Panc1 (cell line): ENCODE measurements at regions not wholly inside any gene's neighbourhood (a gene's known extent, or its start where the extent isn't known, plus 50 kb on each side); places are given as distances from the start of the nearest gene placed in this dataset.
"Not testable (repeated sequence)": the region's sequence is repeated elsewhere in the genome, so short reads cannot be mapped to it uniquely, and the experiment has no call there.

ENCODE experiments used
- ATAC-seq: fragments of 200-7000 bp; cut with Tn5 transposase; 2 replicates; pipeline ENCODE4 v1.9.1; 2020; ENCODE audit warnings: mild to moderate bottlenecking, moderate library complexity
- BruUV-seq: library from RNA; stranded (reverse); fragments of 400-500 nt; replicated peaks from 2 replicates; lab custom pipeline; 2021; lab: Mats Ljungman, UMichigan
- CTCF ChIA-PET: fragments of 300-600 bp; sonication (Branson Sonifier 250); formaldehyde crosslinking; loops from one replicate; lab custom pipeline; 2022; ENCODE audit warnings: antibody characterized with exemption; lab: Charles Lee
- POLR2A ChIA-PET: fragments of 300-600 bp; sonication (Branson Sonifier 250); formaldehyde crosslinking; loops from one replicate; lab custom pipeline; 2022; ENCODE audit warnings: antibody characterized with exemption; lab: Charles Lee
- DNase-seq: peaks from one replicate; pipeline ENCODE4 v3.0.0-alpha.2; 2010; ENCODE audit warnings: low read depth, low spot score
- H3K27ac ChIP-seq: 2 replicates; pipeline ENCODE4 v1.5.1; 2011; ENCODE audit warnings: mild to moderate bottlenecking, low read length, inconsistent platforms
- H3K27me3 ChIP-seq: fragments of 200-500 bp; sonication (Bioruptor generic); 2 replicates; pipeline ENCODE4 v1.6.0; 2014; ENCODE audit warnings: low read length, inconsistent platforms; ENCODE audit not compliant: control insufficient read depth, insufficient read depth
- H3K36me3 ChIP-seq: fragments of 200-500 bp; sonication (Bioruptor generic); 2 replicates; pipeline ENCODE4 v1.5.1; 2014; ENCODE audit warnings: inconsistent platforms, mild to moderate bottlenecking, low read length, moderate library complexity; ENCODE audit not compliant: control insufficient read depth, insufficient read depth
- H3K4me1 ChIP-seq: 2 replicates; pipeline ENCODE4 v1.5.1; 2011; ENCODE audit warnings: inconsistent platforms, mild to moderate bottlenecking, low read length, moderate library complexity; ENCODE audit not compliant: control insufficient read depth, insufficient read depth
- H3K4me3 ChIP-seq, 2 experiments: 2 replicates each; pipeline ENCODE4 v1.5.1; 2011 to 2012; ENCODE audit warnings: low read depth in 2 of 2, low read length in 2 of 2, mild to moderate bottlenecking in 2 of 2, inconsistent platforms in 1 of 2, moderate library complexity in 1 of 2
- H3K9me3 ChIP-seq: fragments of 200-500 bp; sonication (Bioruptor generic); 2 replicates; pipeline ENCODE4 v1.5.1; 2014; ENCODE audit warnings: low read depth, mild to moderate bottlenecking, inconsistent platforms, low read length, moderate library complexity; ENCODE audit not compliant: control insufficient read depth, insufficient read depth
- POLR2AphosphoS5 ChIP-seq: IDR thresholded peaks from 2 replicates; pipeline ENCODE4 v1.6.1; 2012; ENCODE audit warnings: mild to moderate bottlenecking, low read depth, low read length, moderate library complexity
- REST ChIP-seq, 2 experiments: IDR thresholded peaks; 2 replicates each; pipeline ENCODE4 v1.6.1; 2011 to 2012; ENCODE audit warnings: low read depth in 2 of 2, control low read depth in 1 of 2, low read length in 1 of 2, mild to moderate bottlenecking in 1 of 2, moderate library complexity in 1 of 2; ENCODE audit not compliant: insufficient read depth in 1 of 2
- SIN3A ChIP-seq: IDR thresholded peaks from 2 replicates; pipeline ENCODE4 v1.6.1; 2012; ENCODE audit warnings: low read depth, mild to moderate bottlenecking, low read length, moderate library complexity, borderline replicate concordance; ENCODE audit not compliant: insufficient read depth
- TCF7L2 ChIP-seq: IDR thresholded peaks from 2 replicates; pipeline ENCODE4 v1.6.1; 2011; ENCODE audit warnings: mild to moderate bottlenecking, low read depth, low read length, inconsistent platforms
- in situ Hi-C: cut with HindIII; loops from 2 replicates; pipeline ENCODE4 v1.10.0; 2016; ENCODE audit warnings: low sequenced_read_pairs, low pct_unique_long_range_greater_than_20kb
- intact Hi-C: fragments of 100-400 bp; cut with micrococcal nuclease; formaldehyde crosslinking; loops from one replicate; pipeline ENCODE4 v1.10.0; 2022; ENCODE audit not compliant: unreplicated experiment
- TF ChIP-seq, protein P1 (sequence below): fragments of 450-650 bp; IDR thresholded peaks from 2 replicates; pipeline ENCODE4 v1.5.1; 2017; ENCODE audit warnings: mild to moderate bottlenecking

DNA sequence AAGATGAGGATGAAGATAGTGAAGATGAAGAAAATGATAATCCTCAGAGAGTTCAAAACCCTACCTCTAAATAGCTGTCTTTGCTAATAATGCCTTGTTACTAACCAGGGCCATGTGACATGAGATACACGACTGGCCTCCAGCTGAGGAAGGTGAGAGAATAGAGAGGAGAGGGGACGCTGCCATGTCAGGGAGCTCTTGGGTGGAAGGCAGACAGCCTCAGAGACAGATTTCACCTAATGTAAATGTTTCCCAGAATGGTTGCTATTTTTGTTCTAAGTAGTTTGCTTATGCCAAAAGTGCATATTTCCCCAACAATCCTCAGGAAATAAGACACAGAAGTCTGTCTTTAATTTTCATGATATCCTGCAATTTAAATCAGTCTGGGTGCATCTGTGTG, 138.4 kb downstream of the ELOVL4 start:
- intact Hi-C loops (no loop called here), in situ Hi-C loops (no loop called here)
- Histone ChIP-seq H3K27ac (no peak overlapping the region), H3K4me3 (no peak overlapping the region), H3K36me3 (no peaks in the 10 kb centered on the region), H3K27me3 (no peaks in the 10 kb centered on the region), H3K9me3 (no peaks in the 10 kb centered on the region), H3K4me1 (0 out of 2 replicates have a peak, but pooled peaks cover 5% of the 10 kb centered on the region)
- no TSS peak for BruUV-seq
- ChIA-PET CTCF (no interaction called here), POLR2A (interaction anchor here (0.7 kb wide), 1 partner anchor 36 kb away, joined by 4 read pairs; no protein-coding TSS in a partner anchor)
- ATAC-seq (no peak), DNase-seq (no peak)
- TF ChIP-seq POLR2AphosphoS5 = no peak
- no peak for TF ChIP-seq REST (IDR thresholded peaks at IDR 0.05; ENCODE audit: insufficient read depth in 1 of 2, low read depth in 2 of 2, low read length in 1 of 2)
- no peak for TF ChIP-seq SIN3A
- TF ChIP-seq, protein P1, sequence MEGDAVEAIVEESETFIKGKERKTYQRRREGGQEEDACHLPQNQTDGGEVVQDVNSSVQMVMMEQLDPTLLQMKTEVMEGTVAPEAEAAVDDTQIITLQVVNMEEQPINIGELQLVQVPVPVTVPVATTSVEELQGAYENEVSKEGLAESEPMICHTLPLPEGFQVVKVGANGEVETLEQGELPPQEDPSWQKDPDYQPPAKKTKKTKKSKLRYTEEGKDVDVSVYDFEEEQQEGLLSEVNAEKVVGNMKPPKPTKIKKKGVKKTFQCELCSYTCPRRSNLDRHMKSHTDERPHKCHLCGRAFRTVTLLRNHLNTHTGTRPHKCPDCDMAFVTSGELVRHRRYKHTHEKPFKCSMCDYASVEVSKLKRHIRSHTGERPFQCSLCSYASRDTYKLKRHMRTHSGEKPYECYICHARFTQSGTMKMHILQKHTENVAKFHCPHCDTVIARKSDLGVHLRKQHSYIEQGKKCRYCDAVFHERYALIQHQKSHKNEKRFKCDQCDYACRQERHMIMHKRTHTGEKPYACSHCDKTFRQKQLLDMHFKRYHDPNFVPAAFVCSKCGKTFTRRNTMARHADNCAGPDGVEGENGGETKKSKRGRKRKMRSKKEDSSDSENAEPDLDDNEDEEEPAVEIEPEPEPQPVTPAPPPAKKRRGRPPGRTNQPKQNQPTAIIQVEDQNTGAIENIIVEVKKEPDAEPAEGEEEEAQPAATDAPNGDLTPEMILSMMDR = no peak
- TF ChIP-seq TCF7L2 = no peak

DNA sequence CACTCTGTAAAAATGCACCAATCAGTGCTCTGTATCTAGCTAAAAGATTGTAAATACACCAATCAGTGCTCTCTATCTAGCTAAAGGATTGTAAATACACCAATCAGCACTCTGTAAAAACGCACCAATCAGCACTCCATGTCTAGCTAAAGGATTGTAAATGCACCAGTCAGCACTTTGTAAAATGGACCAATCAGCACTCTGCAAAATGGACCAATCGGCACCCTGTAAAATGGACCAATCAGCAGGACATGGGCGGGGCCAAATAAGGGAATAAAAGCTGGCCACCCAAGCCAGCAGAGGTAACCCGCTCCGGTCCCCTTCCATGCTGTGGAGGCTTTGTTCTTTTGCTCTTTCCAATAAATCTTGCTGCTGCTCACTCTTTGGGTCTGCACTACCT, 140.7 kb downstream of the ELOVL4 start:
- POLR2A ChIA-PET, H3K9me3 ChIP-seq, DNase-seq, H3K36me3 ChIP-seq, ATAC-seq, intact Hi-C loops, BruUV-seq, H3K27ac ChIP-seq, CTCF ChIA-PET, in situ Hi-C loops, H3K4me3 ChIP-seq, H3K4me1 ChIP-seq, H3K27me3 ChIP-seq: not testable (repeated sequence)

DNA sequence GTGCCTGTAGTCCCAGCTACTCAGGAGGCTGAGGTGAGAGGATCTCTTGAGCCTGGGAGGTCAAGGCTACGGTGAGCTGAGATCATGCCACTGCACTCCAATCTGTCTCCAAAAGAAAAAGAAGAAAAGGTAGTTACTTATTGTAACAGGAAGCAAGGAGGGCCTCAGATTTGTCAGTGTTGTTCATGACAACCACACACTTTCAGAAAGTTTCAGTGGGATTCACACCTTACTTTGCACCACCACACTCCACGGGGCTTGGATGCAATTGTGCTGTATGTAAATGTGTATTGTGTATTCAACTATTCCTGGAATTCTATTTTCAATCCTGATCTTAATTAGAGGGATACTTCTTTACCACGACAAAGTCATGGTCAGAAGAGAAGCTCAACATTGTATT, 142.6 kb downstream of the ELOVL4 start:
- in situ Hi-C loops (no loop called here), intact Hi-C loops (no loop called here)
- DNase-seq (no peak), ATAC-seq (no peak)
- POLR2A ChIA-PET = no interaction called here
- no peaks in the 10 kb centered on the region for H3K27me3 ChIP-seq
- no peaks in the 10 kb centered on the region for H3K4me1 ChIP-seq
- H3K27ac ChIP-seq = no peak overlapping the region
- CTCF ChIA-PET = no interaction called here
- BruUV-seq = no TSS peak
- H3K4me3 ChIP-seq = no peak overlapping the region
- H3K9me3 ChIP-seq = no peaks in the 10 kb centered on the region
- H3K36me3 ChIP-seq = no peaks in the 10 kb centered on the region
- TF ChIP-seq POLR2AphosphoS5 = no peak
- no peak for TF ChIP-seq SIN3A
